Osteocyte (in vitro differentiated cells): ENCODE measurements at regions not wholly inside any gene's neighbourhood (a gene's known extent, or its start where the extent isn't known, plus 50 kb on each side); places are given as distances from the start of the nearest gene placed in this dataset.

Source experiments
- DNase-seq: peaks from one replicate; pipeline ENCODE4 v3.0.0; 2021; ENCODE audit warnings: mixed read lengths; ENCODE audit not compliant: unreplicated experiment; ENCODE audit errors: extremely low spot score
- H3K27ac Mint-ChIP-seq: one replicate; pipeline ENCODE4 v1.8.0; 2021; ENCODE audit warnings: mild to moderate bottlenecking, mixed read lengths; ENCODE audit not compliant: unreplicated experiment
- H3K27me3 Mint-ChIP-seq: one replicate; pipeline ENCODE4 v1.8.0; 2021; ENCODE audit warnings: mixed read lengths; ENCODE audit not compliant: unreplicated experiment
- H3K36me3 Mint-ChIP-seq: one replicate; pipeline ENCODE4 v1.8.0; 2021; ENCODE audit warnings: mixed read lengths; ENCODE audit not compliant: unreplicated experiment
- H3K4me1 Mint-ChIP-seq: one replicate; pipeline ENCODE4 v1.8.0; 2021; ENCODE audit warnings: mixed read lengths; ENCODE audit not compliant: unreplicated experiment
- H3K4me3 Mint-ChIP-seq: one replicate; pipeline ENCODE4 v1.8.0; 2021; ENCODE audit warnings: mild to moderate bottlenecking, moderate library complexity, mixed read lengths; ENCODE audit not compliant: unreplicated experiment
- H3K9me3 Mint-ChIP-seq: one replicate; pipeline ENCODE4 v1.8.0; 2021; ENCODE audit warnings: mixed read lengths; ENCODE audit not compliant: unreplicated experiment
- CTCF ChIP-seq: fragments of 200-600 bp; sonication (generic); IDR thresholded peaks from 2 replicates; pipeline ENCODE4 v1.5.0; 2021; ENCODE audit warnings: antibody characterized with exemption, mild to moderate bottlenecking, moderate library complexity

GRCh38 chr18:71844814-71845213 lies 699.3 kb downstream of the CBLN2 start:
- Mint-ChIP-seq H3K27me3 (no peaks in the 10 kb centered on the region), H3K4me1 (no peaks in the 10 kb centered on the region), H3K9me3 (peaks cover 22% of the 10 kb centered on the region), H3K36me3 (no peaks in the 10 kb centered on the region), H3K27ac (no peak overlapping the region), H3K4me3 (no peak overlapping the region)
- DNase-seq = no peak
- TF ChIP-seq CTCF = no peak

GRCh38 chr18:71842666-71843065 lies 701.5 kb downstream of the CBLN2 start:
- Mint-ChIP-seq H3K27me3 (no peaks in the 10 kb centered on the region), H3K27ac (no peak overlapping the region)

GRCh38 chr18:71837547-71837946 lies 706.6 kb downstream of the CBLN2 start:
- DNase-seq = no peak

More at GRCh38 chr18:71842666-71843065, 701.5 kb downstream of the CBLN2 start:
- no peak overlapping the region for H3K4me3 Mint-ChIP-seq
- H3K36me3 Mint-ChIP-seq = no peaks in the 10 kb centered on the region
- no peak for TF ChIP-seq CTCF
- peaks cover 6% of the 10 kb centered on the region for H3K9me3 Mint-ChIP-seq
- no peaks in the 10 kb centered on the region for H3K4me1 Mint-ChIP-seq
- DNase-seq = no peak

GRCh38 chr18:71832946-71833617 lies 711.1 kb downstream of the CBLN2 start:
- no peaks in the 10 kb centered on the region for H3K27me3 Mint-ChIP-seq
- TF ChIP-seq CTCF = no peak
- no peaks in the 10 kb centered on the region for H3K36me3 Mint-ChIP-seq
- DNase-seq = no peak
- H3K9me3 Mint-ChIP-seq = peaks cover 19% of the 10 kb centered on the region
- no peak overlapping the region for H3K4me3 Mint-ChIP-seq
- no peak overlapping the region for H3K27ac Mint-ChIP-seq
- no peaks in the 10 kb centered on the region for H3K4me1 Mint-ChIP-seq

More at GRCh38 chr18:71837547-71837946, 706.6 kb downstream of the CBLN2 start:
- Mint-ChIP-seq H3K27ac (no peak overlapping the region), H3K9me3 (peaks cover 14% of the 10 kb centered on the region), H3K4me1 (no peaks in the 10 kb centered on the region), H3K36me3 (no peaks in the 10 kb centered on the region), H3K4me3 (no peak overlapping the region), H3K27me3 (no peaks in the 10 kb centered on the region)
- TF ChIP-seq CTCF = no peak

GRCh38 chr18:71831039-71831438 lies 713.1 kb downstream of the CBLN2 start:
- Mint-ChIP-seq H3K27ac (no peak overlapping the region), H3K4me3 (no peak overlapping the region), H3K4me1 (no peaks in the 10 kb centered on the region), H3K27me3 (no peaks in the 10 kb centered on the region), H3K9me3 (peaks cover 24% of the 10 kb centered on the region), H3K36me3 (no peaks in the 10 kb centered on the region)
- no peak for TF ChIP-seq CTCF
- DNase-seq = no peak
